SK-N-MC (cell line): ENCODE measurements at regions not wholly inside any gene's neighbourhood (a gene's known extent, or its start where the extent isn't known, plus 50 kb on each side); places are given as distances from the start of the nearest gene placed in this dataset.

ENCODE experiments used
- DNase-seq: peaks from one replicate; pipeline ENCODE4 v3.0.0-alpha.2; 2011; ENCODE audit warnings: low read depth, low spot score
- H3K27ac ChIP-seq: fragments of 200-600 bp; sonication (generic); 2 replicates; pipeline ENCODE4 v1.5.1; 2016; ENCODE audit warnings: mixed run types
- H3K36me3 ChIP-seq: fragments of 200-600 bp; sonication (generic); 2 replicates; pipeline ENCODE4 v1.6.1; 2017; ENCODE audit warnings: antibody characterized with exemption, low read length, mixed read lengths; ENCODE audit not compliant: insufficient read depth
- H3K4me3 ChIP-seq: fragments of 200-600 bp; sonication (generic); 2 replicates; pipeline ENCODE4 v1.5.1; 2016
- H3K9ac ChIP-seq: fragments of 200-600 bp; sonication (generic); 2 replicates; pipeline ENCODE4 v1.8.0; 2017; ENCODE audit warnings: mixed run types, mixed read lengths; ENCODE audit not compliant: insufficient read length
- H3K9me3 ChIP-seq: fragments of 200-600 bp; sonication (generic); 2 replicates; pipeline ENCODE4 v1.6.1; 2017; ENCODE audit warnings: low read depth, mild to moderate bottlenecking, antibody characterized with exemption, low read length, moderate library complexity, mixed read lengths
- EZH2 ChIP-seq: fragments of 200-600 bp; sonication (generic); IDR thresholded peaks from one replicate; pipeline ENCODE4 v1.6.1; 2017; ENCODE audit warnings: antibody characterized with exemption
- FOXP2 ChIP-seq: optimal IDR thresholded peaks from 2 replicates; pipeline ENCODE3; 2011; ENCODE audit warnings: mild to moderate bottlenecking, moderate library complexity; ENCODE audit not compliant: insufficient read depth; ENCODE audit errors: extremely low read length, control extremely low read depth
- POLR2AphosphoS5 ChIP-seq: IDR thresholded peaks from 2 replicates; pipeline ENCODE4 v1.6.1; 2012; ENCODE audit warnings: mild to moderate bottlenecking, low read depth, low read length, borderline replicate concordance

DNA sequence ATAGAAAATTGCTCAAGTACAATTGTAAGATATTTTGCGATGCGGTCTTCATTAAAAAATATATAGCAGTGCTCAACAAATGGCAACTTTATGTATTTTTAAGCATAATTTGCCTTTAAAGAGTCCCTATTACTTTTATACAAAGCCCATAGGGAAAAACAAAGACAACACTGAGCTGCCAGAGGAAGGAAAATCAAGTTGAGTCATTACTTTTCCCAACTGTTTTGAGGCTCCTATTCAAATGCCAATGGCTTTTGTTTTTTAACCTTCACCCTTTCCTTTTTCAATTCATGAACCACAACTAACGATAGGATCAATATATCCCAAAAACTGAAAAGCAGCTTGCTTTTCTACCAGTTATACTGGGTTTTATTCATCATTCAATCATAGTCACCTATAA, 157.6 kb upstream of the PLEKHA5 start:
- Histone ChIP-seq H3K9ac (no peak overlapping the region), H3K27ac (no peak overlapping the region), H3K36me3 (no peaks in the 10 kb centered on the region), H3K4me3 (no peak overlapping the region), H3K9me3 (no peaks in the 10 kb centered on the region)
- TF ChIP-seq EZH2, result no peak
- no peak for TF ChIP-seq FOXP2
- TF ChIP-seq POLR2AphosphoS5, result no peak
- DNase-seq, result no peak

- Histone ChIP-seq H3K36me3 (no peaks in the 10 kb centered on the region), H3K9me3 (no peaks in the 10 kb centered on the region), H3K9ac (no peak overlapping the region), H3K4me3 (no peak overlapping the region), H3K27ac (no peak overlapping the region)
- DNase-seq, result no peak
- TF ChIP-seq FOXP2, result no peak
- TF ChIP-seq EZH2, result no peak
- no peak for TF ChIP-seq POLR2AphosphoS5
Observed at GRCh38 chr12:18975933-18976332, 153.6 kb upstream of the PLEKHA5 start.

GRCh38 chr12:18979401-18980126, 150.0 kb upstream of the PLEKHA5 start:
- Histone ChIP-seq H3K9ac (no peak overlapping the region), H3K36me3 (no peaks in the 10 kb centered on the region), H3K27ac (no peak overlapping the region), H3K9me3 (no peaks in the 10 kb centered on the region), H3K4me3 (no peak overlapping the region)
- no peak for DNase-seq
- TF ChIP-seq EZH2, result no peak
- TF ChIP-seq FOXP2, result no peak
- TF ChIP-seq POLR2AphosphoS5, result no peak

DNA sequence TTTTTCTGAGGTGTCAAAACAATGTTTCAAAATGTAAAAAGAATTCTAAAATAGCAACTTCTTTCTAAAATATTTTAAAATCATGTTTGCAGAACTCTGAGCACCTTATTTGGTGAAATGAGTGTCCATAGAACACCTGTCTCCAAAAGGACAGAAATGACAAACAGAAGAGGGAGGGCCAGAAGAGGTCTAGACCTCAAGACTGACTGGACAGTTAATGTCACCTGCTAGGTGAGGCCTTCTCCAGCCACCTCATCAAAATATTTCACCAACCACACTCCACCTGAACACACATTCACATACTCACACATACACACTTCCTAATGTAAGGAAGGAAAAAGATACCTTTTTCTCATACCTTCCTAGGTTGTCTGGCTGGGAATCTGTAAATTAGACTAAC, 147.8 kb upstream of the PLEKHA5 start:
- Histone ChIP-seq H3K4me3 (no peak overlapping the region), H3K9ac (no peak overlapping the region), H3K27ac (no peak overlapping the region), H3K9me3 (no peaks in the 10 kb centered on the region), H3K36me3 (no peaks in the 10 kb centered on the region)
- no peak for DNase-seq
- no peak for TF ChIP-seq POLR2AphosphoS5
- no peak for TF ChIP-seq EZH2
- no peak for TF ChIP-seq FOXP2

GRCh38 chr12:18982226-18982949, 147.1 kb upstream of the PLEKHA5 start:
- TF ChIP-seq FOXP2 (no peak), EZH2 (no peak), POLR2AphosphoS5 (no peak)
- Histone ChIP-seq H3K27ac (no peak overlapping the region), H3K9me3 (no peaks in the 10 kb centered on the region), H3K36me3 (no peaks in the 10 kb centered on the region), H3K9ac (no peak overlapping the region), H3K4me3 (no peak overlapping the region)
- no peak for DNase-seq

DNA sequence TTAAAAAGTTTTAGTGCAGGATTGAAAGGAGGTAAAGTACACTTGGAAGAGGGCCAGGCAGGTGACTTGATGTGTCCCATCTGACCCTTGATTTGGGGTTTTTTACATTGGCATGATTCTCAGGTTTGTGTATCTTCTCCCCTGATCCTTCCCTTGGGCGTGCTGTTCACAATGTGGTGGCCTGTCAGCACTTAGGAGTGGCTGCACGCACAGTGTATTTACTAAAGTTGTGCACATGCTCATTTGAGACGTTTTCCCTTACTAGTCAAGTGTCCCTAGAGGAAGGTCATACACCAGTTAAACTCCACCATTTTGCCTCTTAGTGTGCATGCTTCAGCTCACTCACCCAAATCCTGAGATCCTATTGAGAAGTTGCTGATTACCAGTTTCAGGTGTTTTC, 145.7 kb upstream of the PLEKHA5 start:
- DNase-seq, result no peak
- H3K36me3 ChIP-seq, result no peaks in the 10 kb centered on the region
- no peak overlapping the region for H3K4me3 ChIP-seq
- TF ChIP-seq POLR2AphosphoS5 (no peak), FOXP2 (no peak), EZH2 (no peak)
- no peaks in the 10 kb centered on the region for H3K9me3 ChIP-seq
- no peak overlapping the region for H3K9ac ChIP-seq
- no peak overlapping the region for H3K27ac ChIP-seq

GRCh38 chr12:18990856-18991255, 138.7 kb upstream of the PLEKHA5 start:
- no peaks in the 10 kb centered on the region for H3K36me3 ChIP-seq
- no peak overlapping the region for H3K4me3 ChIP-seq
- H3K9ac ChIP-seq, result no peak overlapping the region
- no peak for TF ChIP-seq POLR2AphosphoS5
- TF ChIP-seq EZH2, result no peak
- no peak for TF ChIP-seq FOXP2
- no peaks in the 10 kb centered on the region for H3K9me3 ChIP-seq
- H3K27ac ChIP-seq, result no peak overlapping the region
- DNase-seq, result no peak

DNA sequence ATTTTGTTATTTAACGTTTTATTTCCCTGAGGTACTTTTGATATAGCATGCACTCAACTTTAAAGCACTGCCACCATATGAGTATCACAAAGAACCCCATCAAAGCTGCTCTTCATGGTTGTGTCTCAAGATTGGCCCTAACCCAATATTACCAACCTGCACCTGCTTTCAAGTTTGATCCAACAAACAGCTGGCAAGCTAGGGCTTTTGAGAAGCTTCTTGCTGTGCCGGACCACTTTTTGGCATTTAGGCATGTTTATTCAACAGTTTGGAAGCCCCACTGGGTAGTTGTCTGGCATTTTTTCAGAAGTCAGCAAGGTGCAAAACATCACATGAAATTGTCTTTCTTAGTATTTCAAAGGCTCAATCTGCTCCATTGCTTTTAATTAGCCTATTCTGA, 137.2 kb upstream of the PLEKHA5 start:
- TF ChIP-seq EZH2, result no peak
- no peak for TF ChIP-seq FOXP2
- TF ChIP-seq POLR2AphosphoS5, result no peak
- Histone ChIP-seq H3K9me3 (no peaks in the 10 kb centered on the region), H3K9ac (no peak overlapping the region), H3K27ac (no peak overlapping the region), H3K4me3 (no peak overlapping the region), H3K36me3 (no peaks in the 10 kb centered on the region)
- no peak for DNase-seq
